Stimulated activated CD4-positive, alpha-beta T cell treated with anti-CD3 and anti-CD28 coated beads, Interleukin-4, amount 100 ng/mL, for 48 hours (primary cell): ENCODE measurements at regions not wholly inside any gene's neighbourhood (a gene's known extent, or its start where the extent isn't known, plus 50 kb on each side); places are given as distances from the start of the nearest gene placed in this dataset.

Experiments used
- DNase-seq, 2 donors: peaks; one replicate each; pipeline ENCODE4 v3.0.0-alpha.2; 2020; ENCODE audit warnings: low read depth in 2 of 2

DNA sequence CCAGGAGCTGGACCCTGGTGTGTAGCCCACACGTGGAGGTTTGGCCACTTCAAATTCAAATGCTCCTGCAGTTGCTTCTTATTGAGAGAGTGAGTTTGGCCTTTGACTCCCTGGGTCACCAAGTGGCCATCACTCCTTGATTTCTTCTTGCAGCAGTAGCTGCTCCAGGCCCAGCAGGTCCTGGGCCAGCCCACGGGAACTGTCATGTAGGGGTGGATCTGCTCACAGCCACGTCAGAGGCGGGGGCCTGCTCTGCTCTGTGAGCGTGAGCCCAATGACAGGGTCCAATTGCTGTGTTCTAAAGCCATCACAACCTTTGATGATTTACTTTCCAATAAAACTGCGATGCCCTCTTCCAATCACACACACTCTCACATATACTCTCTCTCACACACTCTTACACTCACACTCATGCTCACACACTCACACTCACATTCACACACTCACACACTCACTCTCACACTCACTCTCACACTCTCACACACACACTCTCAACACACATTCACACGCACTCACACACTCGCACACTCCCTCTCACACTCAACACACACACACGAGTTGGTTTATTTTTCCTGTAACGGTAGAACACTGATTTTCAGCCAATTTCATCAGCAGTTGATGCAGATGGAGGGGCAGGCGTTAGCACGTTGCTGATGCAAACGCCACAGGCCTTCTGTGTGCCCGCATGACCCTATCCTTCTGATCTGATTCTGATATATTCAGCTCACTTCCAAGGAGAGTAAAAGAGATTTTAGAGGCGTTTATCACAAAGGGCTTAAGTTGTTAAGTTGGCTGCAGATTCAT is 210.7 kb upstream of the PPP2R2D start:
- DNase-seq: no peak

DNA sequence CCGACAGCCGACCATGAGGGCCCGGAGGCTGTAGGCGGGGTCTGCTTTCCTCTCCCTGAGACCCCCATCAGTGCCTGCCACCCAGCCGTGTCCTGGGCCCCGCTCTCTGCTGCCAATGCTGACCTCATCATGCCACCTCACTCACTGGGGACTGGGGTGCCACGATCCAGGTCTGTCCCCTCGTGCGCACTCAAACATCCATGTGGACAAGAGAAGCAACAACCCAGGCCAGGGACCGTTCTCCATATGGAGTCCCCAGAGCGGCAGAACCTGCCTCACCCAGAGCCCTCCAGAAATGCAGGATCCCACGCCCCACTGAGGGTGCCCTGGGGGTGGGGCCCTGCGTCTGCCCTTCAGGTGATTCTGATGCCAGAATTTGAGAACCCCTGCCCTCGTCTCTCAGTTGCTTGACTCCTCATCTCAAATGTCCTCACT is 210.0 kb upstream of the PPP2R2D start:
- no peak for DNase-seq

DNA sequence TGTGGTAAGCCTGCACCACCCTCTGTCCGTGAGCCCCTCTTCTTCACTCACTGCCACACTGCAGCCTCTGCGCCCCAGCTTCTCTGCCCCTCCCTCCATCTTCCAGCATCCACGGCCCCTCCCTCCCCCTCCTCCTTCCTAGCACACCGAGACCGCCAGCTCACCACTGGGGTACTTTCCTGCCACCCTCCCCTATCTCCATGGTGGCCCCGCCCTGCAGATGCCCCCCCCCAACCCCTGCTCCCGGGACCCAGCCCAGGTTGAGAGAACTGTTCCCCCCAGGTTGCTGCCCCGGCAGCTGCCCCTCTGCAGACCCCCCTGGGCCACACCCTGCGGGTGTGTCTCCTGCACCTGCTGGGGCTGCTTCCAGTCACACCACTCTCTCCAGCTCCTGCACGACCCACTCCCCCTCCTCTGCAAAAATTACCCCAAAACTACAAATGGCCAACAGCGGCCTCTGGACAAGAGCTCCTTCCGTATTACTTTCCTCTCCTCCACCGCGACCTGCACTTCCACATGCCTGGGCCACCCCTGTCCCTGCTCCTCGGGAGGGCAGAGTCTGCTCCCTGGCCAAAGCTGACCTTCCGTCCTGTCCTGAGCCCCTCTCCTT is 209.2 kb upstream of the PPP2R2D start:
- no peak for DNase-seq

DNA sequence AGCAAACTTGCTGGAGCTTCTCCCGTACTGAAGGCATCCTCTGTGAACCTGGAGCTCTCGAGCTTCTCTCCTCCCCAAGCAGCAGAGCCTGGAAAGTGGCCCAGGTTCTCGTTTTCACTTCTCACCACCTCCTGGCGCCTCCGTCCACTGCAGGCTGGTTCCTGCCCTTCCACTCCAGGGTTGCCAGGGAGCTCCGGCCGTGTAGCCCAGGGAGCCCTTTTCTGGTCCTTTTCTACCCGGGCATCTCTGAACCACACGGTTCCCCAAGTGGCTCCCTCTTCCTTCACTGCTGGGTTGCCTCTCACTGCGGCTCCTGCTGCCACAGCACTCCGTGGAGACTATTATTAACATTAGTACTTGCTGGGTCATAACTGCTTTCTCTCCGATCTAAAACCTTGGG is 208.6 kb upstream of the PPP2R2D start:
- no peak for DNase-seq

DNA sequence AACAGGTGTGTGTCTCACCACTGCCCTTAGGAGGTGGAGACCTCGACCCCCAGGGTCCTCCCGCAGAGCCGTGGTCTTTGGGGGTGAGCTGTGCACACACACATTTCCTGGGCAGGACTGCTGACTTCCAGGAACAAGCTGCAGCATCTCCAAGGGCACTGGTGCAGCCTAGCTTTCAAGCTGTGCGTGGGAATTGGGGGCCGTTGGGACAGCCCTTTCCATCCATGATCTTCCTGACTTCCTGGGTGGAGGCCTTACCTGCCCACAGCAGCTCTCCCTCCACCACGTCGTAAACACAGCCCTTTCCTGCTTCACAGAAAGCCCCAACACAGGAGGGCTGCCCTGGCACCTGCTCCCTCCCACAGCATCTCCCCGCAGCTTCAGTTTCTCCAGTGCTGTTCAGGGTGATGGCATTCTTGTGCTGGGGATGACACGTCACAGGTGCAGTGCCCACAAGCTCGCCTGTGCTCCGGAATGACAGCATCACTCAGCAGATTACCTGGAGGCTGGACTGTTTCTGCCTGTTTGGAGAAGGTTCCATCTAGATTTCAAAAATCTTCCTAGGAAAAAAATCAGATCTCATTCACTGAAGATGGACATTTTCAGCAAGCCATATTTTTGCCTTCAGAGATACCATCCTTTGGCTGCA is 208.0 kb upstream of the PPP2R2D start:
- DNase-seq: no peak

DNA sequence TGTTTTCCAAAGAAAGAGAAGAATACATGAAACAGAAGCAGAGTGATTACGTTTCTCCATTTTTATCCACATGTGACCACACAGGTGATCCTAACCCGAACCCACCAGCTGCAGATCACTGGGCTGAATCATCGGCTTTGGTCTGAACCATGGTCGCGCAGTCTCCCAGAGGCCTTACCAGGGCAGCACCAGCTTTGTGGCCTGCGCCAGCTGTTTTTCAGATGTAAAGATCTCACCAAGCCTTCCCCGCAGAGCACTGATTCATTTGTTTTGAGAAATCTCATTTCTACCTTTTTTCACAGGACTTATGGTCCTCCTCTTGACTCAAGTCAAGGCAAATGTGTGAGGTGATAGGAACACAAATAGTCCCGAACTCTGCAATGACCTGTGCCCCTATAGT is 207.0 kb upstream of the PPP2R2D start:
- no peak for DNase-seq

DNA sequence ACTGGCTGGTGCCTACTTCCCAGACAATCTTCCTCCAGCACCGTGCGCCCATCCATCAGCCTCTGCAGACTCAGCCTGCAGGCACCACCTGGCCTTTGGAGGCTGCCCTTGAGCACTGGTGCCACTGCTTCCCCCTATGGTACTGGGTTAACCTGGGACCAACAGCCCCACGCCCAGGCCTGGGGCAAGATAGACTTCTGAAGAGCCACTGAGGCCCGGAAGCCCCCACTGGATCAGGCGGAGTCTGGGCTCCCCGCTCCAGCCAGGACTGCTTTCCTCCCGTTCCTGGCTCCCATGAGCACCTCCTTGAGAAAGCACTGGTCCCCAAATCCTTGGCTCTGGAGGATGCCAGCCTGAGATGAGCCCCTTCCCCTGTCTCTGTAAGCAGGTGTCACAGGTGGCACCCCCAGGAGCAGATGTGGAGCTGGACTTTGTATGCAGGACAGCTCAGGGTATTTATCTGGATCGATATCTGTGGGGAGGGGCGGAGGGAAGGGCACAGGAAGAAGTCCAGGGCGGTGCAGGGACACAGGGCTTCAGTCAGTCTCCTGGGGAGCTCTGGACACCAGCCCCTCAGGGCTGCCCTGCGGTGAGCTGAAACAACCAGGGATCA is 206.5 kb upstream of the PPP2R2D start:
- no peak for DNase-seq

DNA sequence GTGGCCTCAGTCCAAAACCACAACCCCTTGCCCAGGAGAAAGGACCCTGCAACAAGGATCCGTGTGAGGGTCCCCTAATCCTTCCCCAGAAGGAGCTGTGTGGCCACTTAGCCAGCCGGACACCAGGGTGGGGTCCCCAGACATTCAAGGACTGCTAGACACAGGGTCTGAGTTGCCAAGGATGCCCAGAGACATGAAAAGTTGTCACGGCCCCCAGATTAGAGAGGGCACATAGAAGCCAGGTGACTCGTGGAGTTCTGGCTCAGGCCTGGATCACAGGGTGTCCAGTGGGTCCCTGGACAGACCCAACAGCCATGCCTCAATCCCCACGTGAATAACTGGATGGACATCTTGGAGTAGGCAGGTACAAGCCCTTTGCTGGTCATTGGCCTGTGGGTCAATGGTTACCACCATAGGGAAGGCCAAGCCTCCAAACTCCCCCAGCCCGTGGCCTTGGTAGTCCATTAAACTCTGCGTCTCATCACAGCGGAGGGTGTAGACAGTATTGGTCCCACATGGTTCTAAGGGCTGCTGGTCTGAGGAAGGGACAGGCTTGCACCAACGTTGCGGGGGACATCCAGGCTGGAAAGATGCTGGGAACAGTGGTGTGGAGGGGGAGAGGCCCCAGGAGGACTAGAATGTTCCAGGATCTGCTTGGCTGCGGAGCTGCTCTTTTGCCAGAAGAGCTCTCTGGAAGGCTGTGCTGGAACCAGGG is 205.9 kb upstream of the PPP2R2D start:
- DNase-seq: no peak

DNA sequence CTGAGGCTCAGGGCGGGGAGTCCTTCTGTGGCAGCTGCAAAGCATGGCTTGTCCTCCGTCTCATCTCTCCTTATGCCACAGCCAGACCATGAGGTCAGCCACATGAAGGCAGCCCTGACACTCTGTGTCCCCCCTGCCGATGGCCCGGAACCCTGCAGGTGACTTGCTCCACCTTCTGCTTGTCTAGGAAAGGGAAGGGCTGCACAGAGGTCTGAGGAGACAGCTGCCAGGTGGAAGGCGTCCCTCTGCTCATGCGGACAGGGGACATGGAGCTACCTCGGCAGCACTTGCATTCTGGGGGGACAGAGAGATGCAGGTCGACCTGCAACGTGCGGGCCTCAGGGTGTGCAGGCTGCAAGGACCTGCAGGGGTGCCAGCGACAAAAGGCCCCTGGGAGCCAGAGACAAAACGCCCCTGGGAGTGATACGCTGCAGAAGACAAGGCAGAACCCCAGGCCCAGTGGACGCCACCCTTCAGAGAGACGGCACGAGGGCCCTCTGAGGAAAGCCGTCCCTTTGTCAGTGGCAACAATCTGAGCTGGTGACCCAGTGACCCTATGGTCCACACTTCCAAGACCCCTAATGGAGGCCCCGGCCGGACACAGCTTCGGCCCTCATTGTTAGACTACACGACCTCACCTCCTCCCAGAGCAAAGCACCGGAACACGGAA is 205.2 kb upstream of the PPP2R2D start:
- DNase-seq: no peak

DNA sequence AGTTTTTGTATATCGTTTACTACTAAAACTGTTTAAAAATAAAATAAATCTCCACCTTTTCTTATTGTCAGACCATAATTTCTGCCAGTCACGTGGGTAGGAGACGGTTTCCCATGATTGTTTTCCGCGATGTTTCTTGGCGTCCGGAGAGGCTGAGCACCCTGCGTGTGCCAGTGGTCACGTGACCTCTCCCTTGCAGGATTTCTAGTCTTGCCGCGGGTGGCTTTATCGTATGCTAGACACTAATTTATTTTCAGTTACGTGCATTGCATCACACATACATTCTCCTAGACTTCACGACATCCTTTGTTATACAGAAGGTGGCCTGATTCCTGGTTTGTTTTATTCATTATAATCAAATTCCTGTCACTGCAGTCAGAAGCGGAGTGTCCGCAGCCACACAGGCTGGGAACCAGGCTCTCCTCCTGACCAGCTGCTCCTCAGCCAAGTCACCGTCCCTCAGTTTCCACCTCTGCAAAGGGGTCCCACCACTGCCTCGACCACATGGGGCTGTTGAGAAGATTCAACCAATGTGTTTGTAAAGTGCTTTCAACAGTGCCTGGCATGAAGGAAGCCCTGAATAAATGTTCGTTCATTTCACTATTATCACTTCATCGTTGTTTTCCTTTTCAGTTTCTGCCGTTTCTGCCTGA is 203.2 kb upstream of the PPP2R2D start:
- DNase-seq: no peak

DNA sequence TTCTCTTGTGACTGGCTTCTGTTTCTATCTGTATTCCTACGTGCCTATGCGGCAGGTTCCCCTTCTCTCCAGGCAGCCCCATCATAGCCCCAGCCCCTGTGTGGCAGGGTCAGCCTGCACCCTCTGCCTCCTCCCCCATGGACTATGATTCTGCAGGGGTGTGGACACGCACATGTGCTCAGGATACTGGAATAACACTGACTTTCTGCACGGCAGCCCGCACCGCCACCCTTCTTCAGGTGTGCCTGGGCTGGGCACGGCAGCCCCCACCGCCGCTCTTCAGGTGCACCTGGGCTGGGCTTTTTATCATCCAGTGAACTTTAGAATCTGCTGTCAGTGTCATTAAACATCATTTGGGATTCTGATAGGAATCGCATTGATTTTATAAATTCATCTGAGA is 202.6 kb upstream of the PPP2R2D start:
- DNase-seq: no peak

DNA sequence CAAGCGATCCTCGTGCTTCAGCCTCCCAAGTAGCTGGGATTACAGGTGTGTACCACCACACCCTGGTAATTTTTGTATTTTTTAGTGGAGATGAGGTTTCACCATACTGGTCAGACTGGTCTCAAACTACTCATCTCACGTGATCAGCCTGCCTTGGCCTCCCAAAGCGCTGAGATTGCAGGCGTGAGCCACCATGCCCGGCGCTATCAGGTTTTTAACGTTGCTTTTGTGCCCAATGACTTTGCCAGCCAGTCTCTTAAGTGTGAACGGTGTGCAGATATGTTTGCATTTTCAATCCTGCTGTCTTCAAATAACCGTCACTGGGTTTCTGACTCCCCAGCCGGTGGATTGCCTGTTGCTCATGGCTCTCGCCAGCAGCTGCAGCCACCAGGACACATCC is 201.8 kb upstream of the PPP2R2D start:
- no peak for DNase-seq

DNA sequence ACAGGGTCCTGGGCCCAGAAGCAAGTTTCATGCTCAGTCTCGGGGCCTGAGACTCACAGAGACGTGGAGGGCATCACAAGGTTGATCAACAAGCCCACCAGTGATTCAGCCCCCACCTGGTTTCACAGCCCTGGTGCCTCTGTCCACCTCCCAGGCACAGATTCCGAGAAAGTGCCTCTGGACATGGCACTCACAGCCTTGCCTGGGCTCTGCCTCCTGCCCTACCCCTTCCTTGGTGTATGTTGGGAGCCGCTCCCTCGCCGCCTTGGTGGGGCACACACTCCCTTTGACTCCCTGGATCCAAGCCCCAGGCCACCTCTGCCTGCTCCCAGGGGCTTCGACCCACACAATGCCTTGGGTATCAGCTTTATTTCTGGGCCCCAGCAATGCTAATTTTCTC is 200.8 kb upstream of the PPP2R2D start:
- DNase-seq: no peak

DNA sequence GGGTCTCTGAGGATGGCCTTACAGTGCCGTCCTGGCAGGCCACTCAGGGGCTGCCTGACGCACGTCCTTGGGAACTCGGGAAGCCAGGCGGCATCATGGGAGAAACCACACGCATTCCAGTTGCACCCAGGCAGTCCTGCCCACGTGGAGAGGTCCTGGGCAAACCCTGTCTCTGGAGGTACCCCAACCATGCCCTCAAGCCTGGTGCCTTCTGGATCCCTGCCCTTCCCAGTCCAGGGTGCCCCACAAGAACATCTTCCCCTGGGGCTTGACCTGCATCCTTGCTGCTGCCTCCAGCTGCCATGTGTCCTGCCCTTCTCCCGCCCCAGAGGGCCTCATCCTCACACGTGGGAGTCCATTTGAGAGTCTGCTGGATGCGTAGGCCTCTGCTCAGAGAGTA is 200.3 kb upstream of the PPP2R2D start:
- no peak for DNase-seq

DNA sequence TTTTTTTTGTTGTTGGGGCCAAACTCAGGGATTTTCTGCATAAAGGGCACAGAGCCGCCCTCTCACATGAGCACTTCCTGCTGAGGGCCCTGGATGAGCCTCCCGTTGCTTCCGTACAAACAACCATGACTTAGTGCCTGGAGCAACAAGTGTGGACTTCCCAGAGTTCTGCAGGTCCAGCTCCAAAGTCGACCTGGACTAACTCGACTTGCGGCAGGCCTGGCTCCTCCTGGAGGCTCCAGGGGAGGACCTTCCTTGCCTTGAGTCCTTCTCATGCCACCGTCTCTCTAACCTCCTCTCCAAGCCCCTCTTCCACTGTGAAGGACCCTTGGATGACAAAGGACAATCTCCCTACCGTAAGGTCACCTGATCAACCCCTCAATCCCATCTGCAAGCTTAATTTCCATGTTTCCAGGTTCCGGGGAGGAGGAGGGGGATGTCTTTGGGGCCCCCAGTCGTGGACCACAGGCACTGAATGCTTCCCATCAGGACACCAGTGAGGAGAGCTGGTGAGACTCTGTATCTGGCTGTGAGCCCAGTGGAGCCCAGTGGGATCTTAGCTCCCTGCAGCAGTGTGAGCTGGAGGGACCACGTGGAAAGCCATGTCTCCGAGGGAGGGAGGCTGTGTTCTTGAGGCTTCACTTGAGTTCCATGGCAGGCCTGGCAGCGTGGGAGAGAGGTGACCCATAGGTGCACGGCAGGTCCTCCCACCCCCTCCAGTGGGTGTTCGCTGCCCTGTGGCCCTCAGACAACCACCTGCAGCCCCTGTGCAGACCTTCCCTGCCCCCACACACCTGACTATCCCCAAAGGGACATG is 199.5 kb upstream of the PPP2R2D start:
- DNase-seq: no peak

DNA sequence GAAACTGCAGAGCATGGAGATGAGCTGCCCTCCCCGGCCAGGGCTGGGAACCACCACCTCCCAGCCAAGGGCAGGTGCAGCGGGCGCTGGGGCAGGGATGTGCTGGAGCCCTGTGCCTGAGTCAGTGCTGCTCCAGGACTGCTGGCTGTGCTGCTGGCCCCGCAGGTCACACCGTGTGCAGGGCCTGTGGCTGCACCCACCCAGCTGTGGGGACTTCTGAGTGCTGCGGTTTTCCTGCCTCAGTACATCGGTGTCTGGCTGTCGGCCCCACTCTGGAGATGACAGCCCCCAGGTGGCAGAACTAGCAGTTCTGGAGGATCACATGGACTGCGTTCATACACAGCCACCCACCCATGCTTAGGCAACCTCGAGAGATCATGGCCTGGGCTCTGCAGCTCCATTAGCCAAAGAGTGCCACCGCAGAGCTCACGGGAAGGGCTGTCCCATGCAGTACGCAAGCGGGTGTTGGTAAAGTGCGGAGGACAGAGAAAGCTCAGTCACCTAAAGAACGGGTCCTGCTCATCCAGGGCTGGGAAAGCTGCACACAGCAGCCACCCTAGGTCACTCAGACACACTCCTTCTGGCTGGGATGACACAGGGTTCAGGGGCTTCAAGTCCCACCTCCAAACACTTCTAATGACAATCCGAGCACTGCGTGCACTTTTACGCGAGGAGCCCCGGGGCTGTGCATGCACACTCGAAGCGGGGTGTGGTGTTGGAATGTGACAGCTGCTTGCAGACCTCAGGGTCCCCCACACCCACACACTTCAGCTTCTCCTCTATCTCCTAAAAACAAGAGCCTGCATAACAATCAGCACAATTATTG is 198.1 kb upstream of the PPP2R2D start:
- DNase-seq: no peak

DNA sequence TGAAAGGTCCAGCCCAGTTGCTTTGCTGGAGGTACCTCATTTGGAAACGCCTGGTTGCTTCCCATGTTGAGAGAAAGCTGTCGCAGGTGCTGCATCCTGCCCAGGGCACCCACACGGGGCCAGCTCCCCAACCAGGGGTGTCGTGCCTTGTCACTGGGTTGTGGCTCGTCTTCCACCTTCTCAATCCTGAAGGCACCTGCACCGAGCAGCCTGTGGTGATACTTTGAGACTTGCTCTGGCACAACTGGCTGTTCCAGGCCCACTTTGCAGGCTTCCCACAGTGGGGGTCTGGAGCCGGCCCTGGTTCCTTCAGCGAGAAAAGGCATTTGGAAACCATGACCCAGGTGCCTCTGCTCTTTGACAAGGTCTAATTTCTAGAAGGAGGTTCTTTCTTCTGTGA is 197.3 kb upstream of the PPP2R2D start:
- DNase-seq: no peak

DNA sequence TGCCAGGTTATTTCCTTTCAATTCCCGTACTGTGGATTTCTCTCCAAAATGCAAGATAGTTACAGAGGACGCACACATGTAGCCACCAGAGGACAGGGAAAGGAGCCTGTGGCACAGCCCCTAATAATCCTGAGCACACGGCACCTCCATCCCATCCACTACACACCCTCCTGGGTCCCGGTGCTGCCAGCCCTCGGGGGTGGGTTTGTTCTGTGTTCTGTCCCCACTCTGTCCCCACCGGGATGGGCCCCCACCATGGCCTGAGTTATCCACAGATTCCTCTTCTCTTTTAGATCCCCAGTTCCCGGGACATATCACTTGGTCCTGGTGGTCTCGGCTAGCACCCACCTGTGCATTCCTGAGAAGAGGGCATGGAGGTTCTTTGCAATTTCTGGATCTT is 196.9 kb upstream of the PPP2R2D start:
- no peak for DNase-seq

DNA sequence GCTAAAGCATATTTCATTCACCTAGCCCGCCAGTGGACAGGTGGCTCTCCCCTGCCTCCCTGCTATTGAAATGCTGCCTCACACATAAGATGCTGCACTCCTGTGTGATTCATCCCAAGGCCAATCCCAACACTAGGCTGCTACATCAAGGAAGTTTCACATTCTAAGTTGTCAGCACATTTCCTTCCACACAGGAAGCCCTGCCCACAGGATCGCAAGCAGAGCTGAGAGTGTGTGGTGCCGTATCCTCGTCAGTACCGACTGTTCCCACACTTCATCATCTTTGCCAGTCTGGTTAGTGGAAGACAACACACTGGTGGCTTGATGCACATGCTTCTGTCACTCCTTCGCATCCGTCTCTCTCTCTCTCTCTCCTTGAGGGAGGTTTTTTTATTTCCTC is 194.3 kb upstream of the PPP2R2D start:
- no peak for DNase-seq
